Muscle layer of colon (tissue), 2 donors: ENCODE measurements at regions not wholly inside any gene's neighbourhood (a gene's known extent, or its start where the extent isn't known, plus 50 kb on each side); places are given as distances from the start of the nearest gene placed in this dataset.
"Not testable (repeated sequence)": the region's sequence is repeated elsewhere in the genome, so short reads cannot be mapped to it uniquely, and the experiment has no call there.

ENCODE experiments used
- H3K27ac ChIP-seq: one replicate; pipeline ENCODE4 v1.7.0; 2013; ENCODE audit warnings: low read depth, mild to moderate bottlenecking, low read length, moderate library complexity
- H3K27me3 ChIP-seq, 2 donors: one replicate each; pipeline ENCODE4 v1.7.0; 2013; ENCODE audit warnings: low read length in 2 of 2, mild to moderate bottlenecking in 2 of 2; ENCODE audit not compliant: insufficient read depth in 2 of 2, control insufficient read depth in 1 of 2
- H3K36me3 ChIP-seq: one replicate; pipeline ENCODE4 v1.7.0; 2013; ENCODE audit warnings: mild to moderate bottlenecking, low read length; ENCODE audit not compliant: insufficient read depth
- H3K4me1 ChIP-seq: one replicate; pipeline ENCODE4 v1.7.0; 2013; ENCODE audit warnings: mild to moderate bottlenecking, low read length; ENCODE audit not compliant: insufficient read depth
- H3K4me3 ChIP-seq, 2 donors: one replicate each; pipeline ENCODE4 v1.7.0; 2013; ENCODE audit warnings: low read length in 2 of 2, low read depth in 1 of 2, mild to moderate bottlenecking in 1 of 2, moderate library complexity in 1 of 2
- H3K9ac ChIP-seq: one replicate; pipeline ENCODE4 v1.7.0; 2013; ENCODE audit warnings: low read length
- H3K9me3 ChIP-seq: one replicate; pipeline ENCODE4 v1.7.0; 2013; ENCODE audit warnings: mild to moderate bottlenecking, low read length
- donor health status: abdominal sarcoma.
- donor health status: Adenocarcinoma of cecum.

DNA sequence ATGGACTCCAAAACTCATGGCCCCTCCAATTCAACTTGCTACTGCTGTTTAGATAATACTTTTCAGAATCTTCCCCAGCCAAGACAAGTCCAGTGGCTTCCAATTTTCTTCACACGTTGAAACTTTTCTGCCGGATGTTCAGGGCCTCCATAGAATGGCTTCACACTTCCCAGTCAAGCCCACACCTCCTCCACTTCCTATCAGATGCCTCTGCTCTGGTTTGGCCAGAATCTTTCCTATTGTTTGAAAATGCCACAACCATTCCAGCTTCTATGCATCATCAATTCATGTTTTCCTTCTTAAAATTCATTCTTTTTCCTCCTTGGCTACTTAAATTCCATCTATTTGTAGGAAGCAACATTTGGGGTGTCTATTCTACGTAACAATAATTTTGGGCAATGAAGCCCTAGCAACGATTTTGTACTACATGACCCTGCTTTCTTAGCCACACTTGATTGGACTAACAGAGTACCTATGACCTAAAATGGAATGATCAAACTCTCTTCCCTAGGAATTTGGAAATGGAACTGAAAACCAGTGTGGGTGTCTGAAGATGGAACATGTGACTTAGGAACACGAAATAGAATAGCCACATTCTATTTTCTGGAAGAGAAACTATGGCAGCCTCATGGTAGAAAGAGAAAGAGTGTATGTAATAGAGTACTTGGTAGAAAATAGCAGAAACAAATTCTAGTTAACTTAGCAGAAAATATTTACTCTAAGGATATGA, 74.1 kb upstream of the CNIH3 start:
- Histone ChIP-seq H3K9ac (no peak overlapping the region), H3K27ac (no peak overlapping the region), H3K4me3 (no peak overlapping the region), H3K4me1 (no peaks in the 10 kb centered on the region), H3K36me3 (no peaks in the 10 kb centered on the region), H3K27me3 (no peaks in the 10 kb centered on the region), H3K9me3 (no peaks in the 10 kb centered on the region)

DNA sequence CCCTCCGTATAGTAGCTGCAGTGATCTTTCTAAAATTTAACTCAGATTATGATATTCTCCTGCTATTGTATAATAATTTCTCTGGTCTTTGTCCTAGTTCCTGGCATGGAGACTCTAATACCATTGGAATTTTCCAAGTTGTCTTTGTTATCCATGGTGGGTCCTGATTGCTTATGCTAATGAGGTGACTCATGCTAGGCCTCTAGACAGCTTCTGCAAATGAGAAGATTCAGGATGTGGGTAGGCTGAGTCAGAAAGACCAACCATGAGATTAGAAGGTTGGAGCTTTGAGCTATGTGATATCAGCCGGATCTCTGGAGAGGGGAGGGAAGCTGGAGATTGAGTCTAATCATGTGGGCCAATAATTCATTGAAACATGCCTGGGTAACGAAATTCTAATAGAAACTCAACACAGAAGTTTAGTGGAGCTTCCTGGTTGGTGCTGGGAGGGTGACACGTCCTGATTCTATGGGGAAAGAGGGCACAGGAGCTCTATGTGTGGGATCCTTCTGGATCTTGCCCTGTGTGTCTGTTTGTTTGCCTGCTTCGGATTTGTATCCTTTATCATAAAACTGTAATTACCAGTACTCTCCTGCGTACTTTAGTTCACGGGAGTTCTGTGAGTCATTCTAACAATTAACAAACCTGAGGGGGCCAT, 73.2 kb upstream of the CNIH3 start:
- H3K27ac ChIP-seq, result no peak overlapping the region

DNA sequence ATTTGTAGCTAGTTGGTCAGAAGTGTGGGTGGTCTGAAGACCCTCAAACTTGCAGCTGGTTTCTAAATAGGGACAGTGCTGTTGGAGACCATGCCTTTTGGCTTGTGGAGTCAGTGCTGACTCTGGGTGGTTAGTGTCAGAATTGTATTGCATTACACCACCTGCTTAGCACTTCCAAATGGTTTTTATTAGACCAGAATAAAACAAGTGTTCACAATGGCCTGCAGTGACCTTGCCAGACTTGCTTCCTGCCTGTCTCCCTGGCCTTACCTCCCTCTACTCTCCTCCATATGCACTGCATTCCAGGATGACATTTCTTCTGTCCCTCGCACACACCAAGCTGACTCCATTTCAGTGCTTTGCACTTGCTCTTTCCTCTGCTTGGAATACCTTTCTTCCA, 72.7 kb upstream of the CNIH3 start:
- no peaks in the 10 kb centered on the region for H3K4me1 ChIP-seq
- H3K9me3 ChIP-seq, result no peaks in the 10 kb centered on the region
- H3K4me3 ChIP-seq, result no peak overlapping the region
- no peaks in the 10 kb centered on the region for H3K36me3 ChIP-seq
- H3K27ac ChIP-seq, result no peak overlapping the region
- H3K9ac ChIP-seq, result no peak overlapping the region
- no peaks in the 10 kb centered on the region for H3K27me3 ChIP-seq

More for the DNA sequence above, 73.2 kb upstream of the CNIH3 start:
- H3K9me3 ChIP-seq, result no peaks in the 10 kb centered on the region
- H3K27me3 ChIP-seq, result no peaks in the 10 kb centered on the region
- H3K4me3 ChIP-seq, result no peak overlapping the region
- no peaks in the 10 kb centered on the region for H3K36me3 ChIP-seq
- no peak overlapping the region for H3K9ac ChIP-seq
- H3K4me1 ChIP-seq, result no peaks in the 10 kb centered on the region

DNA sequence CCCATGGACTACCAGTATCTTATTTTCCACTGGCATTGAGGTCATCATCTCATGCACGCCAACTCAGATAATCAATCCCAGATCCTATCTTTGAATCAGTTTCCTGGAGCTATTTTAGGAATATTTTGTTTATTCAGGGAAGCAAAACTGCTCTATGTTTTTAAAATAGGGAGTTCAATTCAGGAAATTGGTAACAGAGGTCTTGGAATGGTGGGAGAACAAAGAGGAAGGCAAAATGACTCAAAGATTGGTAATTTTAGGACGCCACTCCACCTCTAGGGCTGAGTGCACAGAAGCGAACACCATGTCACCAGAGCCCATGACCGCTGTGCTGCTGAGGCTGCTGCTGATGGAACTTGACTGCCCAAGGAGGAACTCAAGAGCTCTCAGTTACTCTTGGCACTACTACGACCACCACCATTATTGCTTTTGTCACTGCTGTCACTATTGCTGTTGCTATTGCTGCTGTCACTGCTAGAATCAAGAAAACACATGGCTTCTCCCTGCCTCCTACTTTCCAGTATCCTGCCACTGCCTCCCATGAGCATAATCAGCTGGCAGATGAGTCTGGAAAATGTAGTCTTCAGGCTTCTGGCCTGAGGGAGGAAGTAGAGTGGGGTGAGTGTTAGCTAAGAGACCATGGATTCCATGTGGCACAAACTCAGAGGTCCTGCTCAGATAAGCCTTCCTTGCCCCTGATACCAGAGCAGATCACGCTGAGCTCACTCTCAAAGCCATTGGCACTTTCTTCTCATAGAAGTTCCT, 71.6 kb upstream of the CNIH3 start:
- Histone ChIP-seq H3K36me3 (no peaks in the 10 kb centered on the region), H3K27ac (no peak overlapping the region), H3K9ac (no peak overlapping the region), H3K4me3 (no peak overlapping the region), H3K9me3 (no peaks in the 10 kb centered on the region), H3K27me3 (no peaks in the 10 kb centered on the region), H3K4me1 (no peaks in the 10 kb centered on the region)

DNA sequence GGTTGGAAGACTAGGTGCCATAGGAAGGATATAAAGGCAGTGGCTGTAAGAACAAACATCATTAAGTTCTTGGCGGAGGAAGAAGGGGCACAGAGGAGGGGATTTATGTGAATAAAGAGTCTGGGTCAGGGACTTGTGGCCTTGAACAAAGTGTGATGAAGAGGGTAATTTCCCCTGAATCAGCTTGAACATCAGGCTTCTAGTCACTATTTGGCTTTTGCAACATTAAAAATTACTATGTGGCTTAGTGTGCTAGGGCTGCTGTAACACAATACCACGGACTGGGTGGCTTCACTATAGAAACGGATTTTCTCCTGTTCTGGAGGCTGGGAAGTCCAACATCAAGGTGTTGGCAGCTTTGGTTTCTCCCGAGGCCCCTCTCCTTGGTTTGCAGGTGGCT, 70.5 kb upstream of the CNIH3 start:
- H3K4me3 ChIP-seq, result no peak overlapping the region
- H3K9me3 ChIP-seq, result no peaks in the 10 kb centered on the region
- H3K36me3 ChIP-seq, result no peaks in the 10 kb centered on the region
- no peak overlapping the region for H3K27ac ChIP-seq
- no peaks in the 10 kb centered on the region for H3K4me1 ChIP-seq
- no peaks in the 10 kb centered on the region for H3K27me3 ChIP-seq
- H3K9ac ChIP-seq, result no peak overlapping the region

DNA sequence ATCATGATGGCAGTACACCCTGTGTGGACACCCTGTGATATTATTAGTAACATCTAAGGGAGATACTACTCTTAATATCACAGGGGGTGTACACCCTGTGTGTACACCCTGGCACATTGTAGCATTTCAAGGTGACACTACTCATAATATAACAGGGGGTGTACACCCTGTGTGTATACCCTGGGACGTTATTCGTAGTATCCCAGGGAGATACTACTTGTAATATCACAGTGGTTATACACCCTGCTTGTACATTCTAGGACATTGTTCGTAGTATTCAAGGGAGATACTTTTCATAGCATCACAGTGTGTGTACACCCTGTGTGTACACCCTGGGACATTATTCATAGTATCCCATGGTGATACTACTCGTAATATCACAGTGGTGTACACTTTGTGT, 67.4 kb upstream of the CNIH3 start:
- Histone ChIP-seq H3K4me3 (no peak overlapping the region), H3K9ac (no peak overlapping the region), H3K36me3 (no peaks in the 10 kb centered on the region), H3K27me3 (no peaks in the 10 kb centered on the region), H3K9me3 (no peaks in the 10 kb centered on the region), H3K4me1 (no peaks in the 10 kb centered on the region), H3K27ac (no peak overlapping the region)

DNA sequence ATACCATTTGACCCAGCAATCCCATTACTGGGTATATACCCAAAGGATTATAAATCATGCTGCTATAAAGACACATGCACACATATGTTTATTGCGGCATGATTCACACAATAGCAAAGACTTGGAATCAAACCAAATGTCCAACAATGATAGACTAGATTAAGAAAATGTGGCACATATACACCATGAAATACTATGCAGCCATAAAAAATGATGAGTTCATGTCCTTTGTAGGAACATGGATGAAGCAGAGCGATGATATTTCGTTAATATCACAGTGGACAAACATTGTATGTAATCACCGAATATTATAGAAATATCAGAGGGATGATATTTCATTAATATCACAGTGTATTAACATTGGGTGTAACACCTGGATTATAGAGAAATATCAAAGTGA, 64.9 kb upstream of the CNIH3 start:
- not testable (repeated sequence) for H3K9me3 ChIP-seq, H3K27ac ChIP-seq, H3K27me3 ChIP-seq, H3K9ac ChIP-seq, H3K4me1 ChIP-seq, H3K4me3 ChIP-seq, H3K36me3 ChIP-seq

DNA sequence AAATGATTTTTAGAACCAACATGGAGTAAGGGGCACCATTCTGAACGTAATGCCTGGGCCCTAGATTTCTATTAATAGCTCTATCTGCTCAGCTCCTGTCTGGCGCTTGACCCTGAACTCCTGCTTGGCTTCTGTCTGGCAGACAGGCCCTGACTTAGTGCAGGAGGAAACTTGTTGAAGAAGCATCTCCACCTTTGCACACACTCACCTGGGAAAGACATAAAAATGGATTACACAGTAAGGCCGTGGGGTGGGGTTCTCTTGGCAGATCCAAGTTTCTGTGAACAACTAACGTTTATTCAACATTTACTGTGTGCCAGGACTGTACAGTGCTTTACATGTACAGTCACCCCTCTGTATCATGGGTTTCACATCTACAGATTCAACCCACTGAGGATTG, 62.1 kb upstream of the CNIH3 start:
- Histone ChIP-seq H3K4me1 (no peaks in the 10 kb centered on the region), H3K4me3 (no peak overlapping the region), H3K27me3 (no peaks in the 10 kb centered on the region), H3K27ac (no peak overlapping the region), H3K9me3 (no peaks in the 10 kb centered on the region), H3K36me3 (no peaks in the 10 kb centered on the region), H3K9ac (no peak overlapping the region)

DNA sequence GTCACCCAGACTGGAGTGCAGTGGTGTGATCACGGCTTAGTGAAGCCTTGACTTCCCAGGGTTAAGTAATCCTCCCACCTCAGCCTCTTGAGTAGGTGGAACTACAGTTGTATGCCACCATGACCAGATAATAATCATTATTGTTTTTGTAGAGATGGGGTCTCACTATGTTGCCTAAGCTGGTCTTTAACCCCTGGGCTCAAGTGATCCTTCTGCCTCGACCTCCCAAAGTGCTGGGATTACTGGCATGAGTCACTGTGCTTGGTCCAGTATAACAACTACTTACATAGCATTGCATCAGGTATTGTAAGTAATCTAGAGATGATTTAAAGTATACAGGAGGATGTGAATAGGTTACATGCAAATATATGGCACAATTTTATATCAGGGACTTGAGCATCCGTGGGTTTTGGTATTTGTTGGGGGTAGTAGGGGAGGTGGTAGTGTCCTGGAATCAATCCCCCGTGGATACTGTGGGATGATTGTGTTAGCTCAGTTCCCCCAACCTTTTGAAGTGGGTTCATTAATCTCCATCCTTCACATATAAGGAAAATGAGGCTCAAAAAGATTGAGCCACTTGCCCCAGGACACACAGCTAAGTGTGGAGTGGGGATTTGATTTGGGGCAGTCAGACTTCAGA, 61.4 kb upstream of the CNIH3 start:
- Histone ChIP-seq H3K27ac (no peak overlapping the region), H3K4me3 (no peak overlapping the region), H3K36me3 (no peaks in the 10 kb centered on the region), H3K9ac (no peak overlapping the region), H3K4me1 (no peaks in the 10 kb centered on the region), H3K9me3 (no peaks in the 10 kb centered on the region), H3K27me3 (no peaks in the 10 kb centered on the region)

DNA sequence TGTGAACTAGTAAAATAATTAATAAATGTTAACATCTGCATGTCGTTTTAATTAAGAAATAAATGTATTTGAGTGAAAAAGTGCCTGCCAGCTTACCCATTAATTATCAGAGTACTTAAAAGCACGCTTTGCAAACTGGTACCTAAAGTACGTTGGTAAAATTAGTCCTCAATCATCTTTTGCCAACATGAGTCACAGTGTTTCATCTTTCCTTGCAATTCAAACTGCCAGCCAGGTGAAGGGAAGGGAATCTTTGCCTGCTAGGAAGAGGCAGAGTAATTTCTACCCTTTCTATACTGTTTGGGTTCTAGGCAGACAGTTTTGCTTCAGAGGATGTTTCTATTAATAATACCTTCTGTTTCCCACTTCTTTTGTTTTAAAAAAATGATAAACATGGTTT, 57.2 kb upstream of the CNIH3 start:
- H3K9me3 ChIP-seq, result no peaks in the 10 kb centered on the region
- no peak overlapping the region for H3K4me3 ChIP-seq
- no peaks in the 10 kb centered on the region for H3K4me1 ChIP-seq
- H3K36me3 ChIP-seq, result no peaks in the 10 kb centered on the region
- H3K27me3 ChIP-seq, result no peaks in the 10 kb centered on the region
- no peak overlapping the region for H3K27ac ChIP-seq
- no peak overlapping the region for H3K9ac ChIP-seq

DNA sequence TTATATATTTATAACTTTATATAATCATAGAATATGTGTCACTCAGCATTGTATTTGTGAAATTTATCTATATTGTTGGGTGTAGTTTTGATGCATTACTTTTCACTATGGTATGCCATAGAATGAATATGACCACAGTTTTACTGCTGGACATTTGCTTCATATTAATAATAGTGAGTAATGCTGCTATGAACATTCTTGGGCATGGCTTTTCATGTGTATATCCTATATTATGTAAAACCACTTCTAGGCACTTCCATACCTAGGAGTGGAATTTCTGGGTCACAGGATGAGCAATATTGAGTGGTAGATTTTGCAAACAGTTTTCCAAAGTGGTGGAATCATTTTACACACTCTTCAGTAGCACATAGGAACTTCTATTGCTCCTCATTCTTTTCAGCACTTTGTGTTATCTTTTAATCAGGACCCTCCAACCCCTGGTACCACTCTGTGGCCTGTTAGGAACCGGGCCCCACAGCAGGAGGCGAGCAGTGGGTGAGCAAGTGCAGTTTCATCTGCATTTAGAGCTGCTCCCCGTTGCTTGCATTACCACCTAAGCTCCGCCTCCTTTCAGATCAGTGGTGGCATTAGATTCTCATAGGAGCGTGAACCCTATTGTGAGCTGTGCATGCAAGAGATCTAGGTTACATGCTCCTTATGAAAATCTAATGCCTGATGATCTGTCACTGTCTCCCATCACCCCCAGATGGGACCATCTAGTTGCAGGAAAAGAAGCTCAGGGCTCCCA, 56.0 kb upstream of the CNIH3 start:
- no peak overlapping the region for H3K9ac ChIP-seq

More for the DNA sequence above, 56.0 kb upstream of the CNIH3 start:
- Histone ChIP-seq H3K27ac (no peak overlapping the region), H3K9me3 (no peaks in the 10 kb centered on the region), H3K4me1 (no peaks in the 10 kb centered on the region), H3K27me3 (no peaks in the 10 kb centered on the region), H3K36me3 (no peaks in the 10 kb centered on the region), H3K4me3 (no peak overlapping the region)
